MV-4-11 (cell line): ENCODE measurements at regions not wholly inside any gene's neighbourhood (a gene's known extent, or its start where the extent isn't known, plus 50 kb on each side); places are given as distances from the start of the nearest gene placed in this dataset.
"Not testable (repeated sequence)": the region's sequence is repeated elsewhere in the genome, so short reads cannot be mapped to it uniquely, and the experiment has no call there.

Experiments used
- DNase-seq: peaks from one replicate; lab custom pipeline; 2025; lab: John Stamatoyannopoulos, UW

GRCh38 chr1:60271041-60271440 lies 197.5 kb upstream of the C1orf87 start:
- DNase-seq: no peak

GRCh38 chr1:60268451-60268850 lies 194.9 kb upstream of the C1orf87 start:
- DNase-seq: no peak

DNA sequence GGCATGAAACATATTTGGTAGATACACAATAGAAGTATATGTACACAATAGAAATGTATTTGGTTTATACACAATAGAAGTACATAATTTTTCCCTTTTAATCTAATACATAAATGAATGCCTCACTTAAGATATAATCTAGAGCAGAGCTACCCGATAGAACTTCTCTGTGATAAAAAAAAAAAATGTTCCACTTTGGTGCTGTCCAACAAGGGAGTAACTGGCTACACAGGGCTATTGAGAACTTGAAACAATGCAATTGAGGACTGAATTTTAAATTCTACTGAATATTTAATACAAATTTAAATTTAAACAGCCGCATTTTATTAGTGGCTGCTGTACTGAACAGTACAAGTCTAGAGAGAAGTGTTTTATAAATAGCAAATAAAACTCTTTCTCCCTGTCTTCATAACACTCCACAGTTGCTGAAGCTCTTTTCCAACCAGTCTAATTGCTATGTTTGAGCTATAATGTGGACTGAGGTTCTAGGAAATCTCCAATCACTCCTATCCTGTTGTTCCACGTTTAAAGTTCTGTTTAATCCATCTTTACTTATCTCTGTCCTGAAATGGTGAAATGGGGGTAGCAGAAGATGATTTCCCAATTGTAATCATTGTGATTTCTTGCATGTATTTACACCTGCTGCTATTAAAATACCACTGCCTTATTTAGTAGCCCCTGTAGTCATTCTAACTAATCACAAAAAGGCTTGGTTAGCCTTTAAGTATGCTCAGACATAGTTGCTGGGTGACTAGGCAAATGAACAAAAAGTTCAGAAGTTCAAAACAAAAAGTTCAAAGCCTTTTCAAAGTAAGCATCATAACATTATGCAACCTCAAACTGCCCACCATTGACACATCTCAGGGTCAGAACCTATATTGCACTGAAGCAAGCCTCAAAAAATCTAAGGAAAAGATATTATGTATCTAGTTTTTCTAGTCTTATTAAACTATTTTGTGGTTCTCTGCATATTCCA lies 192.3 kb upstream of the C1orf87 start:
- no peak for DNase-seq

- no peak for DNase-seq
Observed at GRCh38 chr1:60262701-60263100, 189.1 kb upstream of the C1orf87 start.

- DNase-seq: no peak
Observed at GRCh38 chr1:60257531-60257930, 184.0 kb upstream of the C1orf87 start.

DNA sequence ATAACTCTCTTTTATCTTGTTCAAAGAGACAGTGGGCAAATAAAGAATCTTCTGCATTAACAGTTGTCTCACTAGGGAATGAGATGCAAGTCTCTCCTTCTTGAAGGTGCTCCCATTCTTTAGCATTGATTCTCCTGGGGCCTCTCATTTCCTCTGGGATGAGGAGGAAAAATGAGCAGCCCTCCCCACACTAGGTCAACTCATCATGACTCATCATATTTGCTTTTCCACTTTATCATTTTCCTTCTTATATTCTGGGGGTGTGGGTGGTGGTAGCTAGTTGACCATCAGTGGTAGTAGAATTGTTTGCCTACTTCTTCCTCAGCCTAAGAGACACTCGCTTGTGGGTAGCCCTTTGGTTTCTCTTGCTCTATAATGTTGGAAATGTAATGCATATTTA lies 182.0 kb upstream of the C1orf87 start:
- no peak for DNase-seq

DNA sequence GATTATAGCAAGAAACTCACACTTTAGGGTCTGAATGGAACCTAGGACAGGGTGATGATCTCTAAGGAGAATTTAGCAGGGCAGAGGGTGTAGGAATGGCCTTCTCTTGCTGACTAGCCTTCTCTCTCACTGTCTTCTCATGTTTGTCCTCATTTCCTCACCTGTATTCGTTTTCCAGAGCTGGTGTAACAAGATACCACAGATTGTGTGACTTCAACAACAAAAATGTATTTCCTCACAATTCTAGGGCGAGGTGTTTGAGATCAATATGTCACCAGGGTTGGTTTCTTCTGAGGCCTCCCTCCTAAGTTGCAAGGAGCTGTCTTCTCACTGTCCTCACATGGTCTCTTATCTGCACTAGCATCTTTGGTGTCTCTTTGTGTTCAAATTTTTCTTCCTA lies 177.9 kb upstream of the C1orf87 start:
- no peak for DNase-seq

- DNase-seq: not testable (repeated sequence)
Observed at GRCh38 chr1:60247467-60247866, 173.9 kb upstream of the C1orf87 start.

DNA sequence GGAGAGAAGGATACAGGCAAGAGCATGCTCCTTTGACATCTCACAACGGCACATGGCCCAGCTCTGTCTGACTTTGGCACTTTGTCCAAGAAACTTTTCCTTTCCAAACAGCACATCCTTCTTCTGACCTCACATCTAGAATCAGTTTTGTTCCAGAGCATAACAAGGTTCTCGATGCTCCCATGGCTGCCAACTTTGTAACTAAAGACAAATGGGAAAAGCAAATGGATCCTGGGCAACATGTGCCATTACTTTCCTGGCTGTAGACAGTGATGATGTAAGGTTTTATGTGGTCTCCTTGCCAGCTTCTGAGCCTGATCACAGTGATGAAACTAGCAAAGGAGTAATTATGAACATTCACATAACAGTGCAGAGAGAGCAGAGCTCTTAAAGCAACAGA lies 171.8 kb upstream of the C1orf87 start:
- no peak for DNase-seq

DNA sequence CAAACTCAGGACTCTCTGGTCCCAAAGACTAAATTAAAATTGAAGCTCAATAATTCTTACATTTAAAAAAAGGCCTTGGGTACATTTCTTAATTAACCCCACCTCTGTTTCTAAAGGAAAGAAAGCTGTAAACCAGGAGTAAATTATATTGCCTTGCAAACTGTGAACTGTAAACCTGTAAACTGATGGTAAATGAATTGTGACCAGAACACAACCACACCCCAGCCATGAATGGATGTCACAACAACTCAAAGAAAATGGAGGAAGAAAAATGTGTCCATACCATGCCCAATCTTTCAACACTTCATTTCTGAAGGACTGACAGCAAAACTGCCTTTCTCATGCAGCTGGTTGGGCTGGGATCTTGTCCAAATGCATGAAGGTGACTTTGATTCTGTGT lies 171.3 kb upstream of the C1orf87 start:
- DNase-seq: no peak

DNA sequence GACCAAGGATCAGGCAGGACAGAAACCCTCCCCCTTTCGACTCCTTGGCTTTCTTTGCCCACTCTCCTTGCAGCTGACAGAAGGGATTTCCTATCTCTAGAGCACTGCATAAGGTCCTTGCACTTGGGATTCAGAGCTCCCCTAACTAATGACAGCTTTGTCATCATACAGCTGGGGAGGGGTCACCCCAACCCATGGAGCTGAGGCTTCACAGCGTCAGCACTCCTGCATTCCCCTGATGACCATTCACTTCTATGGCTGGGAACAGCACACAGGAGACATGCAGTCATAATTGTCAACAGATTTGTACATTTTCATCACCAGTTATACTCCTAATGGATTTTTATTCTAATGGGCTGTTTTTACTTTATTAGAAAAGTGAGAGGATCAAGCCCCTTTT lies 161.7 kb upstream of the C1orf87 start:
- no peak for DNase-seq

GRCh38 chr1:60234776-60235175 lies 161.2 kb upstream of the C1orf87 start:
- no peak for DNase-seq

DNA sequence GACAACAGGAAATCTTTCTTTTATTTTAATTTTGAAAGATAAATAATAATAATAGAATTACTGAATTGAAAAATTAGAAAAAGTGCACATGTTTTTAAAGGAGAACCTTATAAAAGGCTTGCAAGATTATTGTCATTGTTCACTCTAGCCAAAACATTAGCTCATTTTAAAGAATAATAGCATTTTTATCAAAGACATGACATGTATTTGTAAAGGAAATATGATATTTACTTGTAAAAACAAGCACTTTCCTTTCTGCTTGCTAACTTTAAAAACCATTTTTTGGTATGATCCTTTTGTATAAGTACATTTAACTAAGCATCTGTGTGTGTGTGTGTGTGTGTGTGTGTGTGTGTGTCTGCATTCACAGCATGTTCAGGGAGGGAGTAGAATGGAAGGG lies 156.3 kb upstream of the C1orf87 start:
- no peak for DNase-seq

- DNase-seq: no peak
Observed at GRCh38 chr1:60228041-60228491, 154.5 kb upstream of the C1orf87 start.

- DNase-seq: no peak
Observed at GRCh38 chr1:60227601-60228000, 154.0 kb upstream of the C1orf87 start.

DNA sequence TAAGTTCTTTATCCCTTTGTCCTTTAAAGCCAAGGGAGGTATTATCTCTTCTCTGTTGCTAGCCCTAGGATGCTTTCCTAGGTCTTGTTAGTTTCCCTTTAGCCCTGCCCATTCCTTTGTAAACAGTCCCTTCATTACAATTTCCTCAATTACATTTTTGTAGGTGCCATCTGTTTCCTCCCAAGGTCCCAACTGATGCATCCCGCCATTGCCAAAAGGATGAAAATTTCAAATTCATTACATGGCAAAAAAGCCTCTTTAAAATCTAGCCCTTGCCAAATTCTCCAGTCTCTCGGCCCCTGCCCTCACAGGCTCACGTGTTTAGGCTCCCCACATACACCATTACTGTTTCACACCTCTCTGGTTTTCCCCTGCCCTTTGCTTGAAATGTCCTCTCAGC lies 151.9 kb upstream of the C1orf87 start:
- no peak for DNase-seq

GRCh38 chr1:60224523-60224922 lies 151.0 kb upstream of the C1orf87 start:
- DNase-seq: no peak

GRCh38 chr1:60223158-60223557 lies 149.6 kb upstream of the C1orf87 start:
- no peak for DNase-seq

DNA sequence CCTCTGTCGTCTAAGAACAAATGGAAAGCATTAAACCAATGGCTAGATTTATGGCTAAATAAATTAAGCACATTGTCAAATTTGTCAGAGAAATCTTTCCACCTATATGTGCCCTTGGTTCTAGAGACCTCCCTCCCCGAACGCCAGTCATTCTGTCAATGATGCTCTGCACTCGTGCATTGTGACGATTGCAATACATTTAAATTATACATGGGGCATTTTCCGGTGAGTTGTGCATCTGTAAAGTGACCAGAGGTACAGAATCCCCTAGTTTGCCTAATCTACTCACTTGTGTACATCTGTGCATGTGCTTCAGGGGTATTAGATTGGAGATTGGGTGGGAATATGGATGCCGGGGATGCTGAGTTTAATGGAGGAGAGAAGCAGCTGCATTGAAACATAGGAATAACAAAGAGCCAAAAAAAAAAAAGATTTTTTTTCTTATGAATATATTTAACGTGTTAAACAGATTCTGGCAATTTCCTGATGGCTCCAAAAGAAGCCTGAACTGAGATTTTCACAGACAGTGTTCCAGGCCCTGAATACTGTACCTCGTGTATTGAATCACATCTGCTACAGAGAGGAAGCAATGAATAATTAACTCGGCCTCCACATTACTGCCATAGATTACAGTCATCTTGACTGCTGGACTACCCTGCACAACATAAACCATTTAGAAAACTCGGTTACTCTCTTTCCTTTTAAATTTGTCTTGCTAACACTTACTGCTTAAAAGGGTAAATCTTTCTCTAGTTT lies 149.0 kb upstream of the C1orf87 start:
- no peak for DNase-seq

DNA sequence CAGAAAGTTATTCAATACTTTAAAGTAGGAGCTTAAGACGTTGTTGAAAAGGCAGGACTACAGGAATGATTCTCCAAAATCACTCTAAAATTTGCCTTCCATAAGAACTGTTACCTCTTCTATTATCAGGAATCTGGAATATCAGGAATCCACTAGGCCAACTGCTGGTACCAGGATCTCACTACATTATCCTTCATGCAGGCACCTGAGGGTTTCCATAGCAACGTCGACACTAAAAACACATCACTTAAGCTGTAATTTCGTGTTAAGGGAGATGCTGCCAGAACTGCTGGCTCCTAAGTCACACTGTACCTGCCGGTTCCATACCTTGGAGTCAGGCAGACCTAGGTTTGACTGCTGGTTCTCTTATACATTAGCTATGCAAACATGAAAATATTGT lies 139.7 kb upstream of the C1orf87 start:
- DNase-seq: no peak

DNA sequence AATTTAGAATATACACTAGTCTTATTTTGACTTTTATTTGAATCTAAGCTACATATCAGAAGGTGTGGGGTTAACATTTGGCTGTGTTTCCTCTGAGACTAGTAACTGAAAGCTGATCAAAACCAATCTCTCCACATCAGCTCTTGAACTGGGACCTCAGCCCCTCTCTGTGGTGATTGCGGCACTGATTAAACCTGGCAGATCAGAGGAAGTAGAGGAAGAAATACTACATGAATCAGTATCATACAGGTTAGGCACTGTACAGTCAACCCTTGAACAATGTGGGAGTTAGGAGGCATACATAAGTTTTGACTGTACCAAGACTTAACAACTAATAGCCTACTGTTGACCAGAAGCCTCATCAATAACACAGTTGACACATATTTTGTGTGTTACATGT lies 122.5 kb upstream of the C1orf87 start:
- no peak for DNase-seq

DNA sequence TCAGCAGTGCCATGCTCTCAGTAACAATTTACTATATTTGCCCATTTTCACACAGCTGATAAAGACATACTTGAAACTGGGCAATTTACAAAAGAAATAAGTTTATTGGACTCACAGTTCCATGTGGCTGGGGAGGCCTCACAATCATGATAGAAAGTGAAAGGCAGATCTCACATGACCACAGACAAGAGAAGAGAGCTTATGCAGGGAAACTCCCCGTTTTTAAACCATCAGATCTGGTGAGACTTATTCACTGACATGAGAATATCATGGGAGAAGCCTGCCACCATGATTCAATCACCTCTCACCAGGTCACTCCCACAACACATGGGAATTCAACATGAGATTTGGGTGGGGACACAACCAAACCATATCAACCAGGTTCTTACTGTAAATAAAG lies 112.1 kb upstream of the C1orf87 start:
- no peak for DNase-seq

DNA sequence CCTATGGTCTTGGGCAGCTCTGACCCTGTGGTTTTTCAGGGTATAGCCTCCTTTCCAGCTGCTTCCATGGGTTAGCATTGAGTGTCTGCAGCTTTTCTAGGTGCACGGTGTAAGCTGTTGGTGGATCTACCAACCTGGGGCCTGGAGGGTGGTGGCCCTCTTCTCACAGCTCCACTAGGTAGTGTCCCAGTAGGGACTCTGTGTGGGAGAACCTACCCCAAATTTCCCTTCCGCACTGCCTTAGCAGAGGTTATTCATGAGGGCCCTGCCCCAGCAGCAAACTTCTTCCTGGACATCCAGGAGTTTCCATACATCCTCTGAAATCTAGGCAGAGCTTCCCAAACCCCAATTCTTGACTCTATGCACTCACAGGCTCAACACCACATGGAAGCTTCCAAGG lies 111.0 kb upstream of the C1orf87 start:
- no peak for DNase-seq
